GM21423 (cell line): ENCODE measurements at regions not wholly inside any gene's neighbourhood (a gene's known extent, or its start where the extent isn't known, plus 50 kb on each side); places are given as distances from the start of the nearest gene placed in this dataset.

Experiments used
- ATAC-seq: cut with Tn5 transposase; IDR thresholded peaks from one replicate; pipeline ENCODE4 v1.9.1; 2021; ENCODE audit warnings: mild to moderate bottlenecking, moderate library complexity; ENCODE audit not compliant: unreplicated experiment

- ATAC-seq, result no peak
Measured at GRCh38 chr16:5838071-5838470, 740.5 kb upstream of the EEF2KMT start.

GRCh38 chr16:5837007-5837670 is 739.5 kb upstream of the EEF2KMT start:
- ATAC-seq, result no peak

- ATAC-seq, result no peak
Measured at GRCh38 chr16:5835876-5836275, 738.3 kb upstream of the EEF2KMT start.

GRCh38 chr16:5826332-5826731 is 728.7 kb upstream of the EEF2KMT start:
- no peak for ATAC-seq

GRCh38 chr16:5820472-5820871 is 722.9 kb upstream of the EEF2KMT start:
- no peak for ATAC-seq

- ATAC-seq, result no peak
Measured at GRCh38 chr16:5815570-5816237, 718.1 kb upstream of the EEF2KMT start.

- no peak for ATAC-seq
Measured at GRCh38 chr16:5801396-5801795, 703.8 kb upstream of the EEF2KMT start.

GRCh38 chr16:5793556-5793955 is 696.0 kb upstream of the EEF2KMT start:
- ATAC-seq, result no peak

- no peak for ATAC-seq
Measured at GRCh38 chr16:5791011-5791657, 693.5 kb upstream of the EEF2KMT start.

- no peak for ATAC-seq
Measured at GRCh38 chr16:5790512-5790911, 692.9 kb upstream of the EEF2KMT start.

- ATAC-seq, result no peak
Measured at GRCh38 chr16:5789033-5789432, 691.4 kb upstream of the EEF2KMT start.

- ATAC-seq, result no peak
Measured at GRCh38 chr16:5781436-5781835, 683.8 kb upstream of the EEF2KMT start.

GRCh38 chr16:5776876-5777275 is 679.3 kb upstream of the EEF2KMT start:
- ATAC-seq, result no peak

- ATAC-seq, result no peak
Measured at GRCh38 chr16:5775916-5776315, 678.3 kb upstream of the EEF2KMT start.

GRCh38 chr16:5770118-5770517 is 672.5 kb upstream of the EEF2KMT start:
- no peak for ATAC-seq

- ATAC-seq, result no peak
Measured at GRCh38 chr16:5769513-5769912, 671.9 kb upstream of the EEF2KMT start.

- no peak for ATAC-seq
Measured at GRCh38 chr16:5768445-5768844, 670.9 kb upstream of the EEF2KMT start.

- no peak for ATAC-seq
Measured at GRCh38 chr16:5763176-5763575, 665.6 kb upstream of the EEF2KMT start.

- ATAC-seq, result no peak
Measured at GRCh38 chr16:5762362-5762761, 664.8 kb upstream of the EEF2KMT start.

GRCh38 chr16:5761592-5761991 is 664.0 kb upstream of the EEF2KMT start:
- ATAC-seq, result no peak

- ATAC-seq, result no peak
Measured at GRCh38 chr16:5758281-5758680, 660.7 kb upstream of the EEF2KMT start.

GRCh38 chr16:5756969-5757368 is 659.4 kb upstream of the EEF2KMT start:
- no peak for ATAC-seq
